Cardiac muscle cell (in vitro differentiated cells and primary cell): ENCODE measurements at regions not wholly inside any gene's neighbourhood (a gene's known extent, or its start where the extent isn't known, plus 50 kb on each side); places are given as distances from the start of the nearest gene placed in this dataset.

ENCODE experiments used
- DNase-seq, 2 donors: peaks; one replicate each; pipeline versions ENCODE4 v3.0.0 to v3.0.0-alpha.2; 2010 to 2017; ENCODE audit warnings: low read depth in 1 of 2, low spot score in 1 of 2
- H3K27ac ChIP-seq: fragments of 200-600 bp; sonication (generic); 2 replicates; pipeline ENCODE4 v1.5.1; 2016
- H3K27me3 ChIP-seq: fragments of 200-600 bp; sonication (generic); 2 replicates; pipeline ENCODE4 v1.6.0; 2016; ENCODE audit warnings: control low read depth
- H3K36me3 ChIP-seq: fragments of 200-600 bp; sonication (generic); 2 replicates; pipeline ENCODE4 v1.5.1; 2016; ENCODE audit warnings: control low read depth
- H3K4me1 ChIP-seq: fragments of 200-600 bp; sonication (generic); 2 replicates; pipeline ENCODE4 v1.8.1; 2017; ENCODE audit warnings: low read depth, mild to moderate bottlenecking, mixed run types
- H3K4me3 ChIP-seq: fragments of 200-600 bp; sonication (generic); 2 replicates; pipeline ENCODE4 v1.5.1; 2016; ENCODE audit warnings: mild to moderate bottlenecking
- H3K9me3 ChIP-seq: fragments of 200-600 bp; sonication (generic); 2 replicates; pipeline ENCODE4 v1.5.1; 2017; ENCODE audit warnings: low read depth, mild to moderate bottlenecking, control low read depth
- TF ChIP-seq, protein P1 (sequence below): IDR thresholded peaks from 2 replicates; pipeline ENCODE4 v1.5.1; 2012; ENCODE audit warnings: low read depth, mild to moderate bottlenecking, low read length

GRCh38 chr11:10938231-10938630 is 80.4 kb upstream of the ZBED5 start:
- no peaks in the 10 kb centered on the region for H3K27me3 ChIP-seq
- no peaks in the 10 kb centered on the region for H3K4me1 ChIP-seq
- TF ChIP-seq, protein P1, sequence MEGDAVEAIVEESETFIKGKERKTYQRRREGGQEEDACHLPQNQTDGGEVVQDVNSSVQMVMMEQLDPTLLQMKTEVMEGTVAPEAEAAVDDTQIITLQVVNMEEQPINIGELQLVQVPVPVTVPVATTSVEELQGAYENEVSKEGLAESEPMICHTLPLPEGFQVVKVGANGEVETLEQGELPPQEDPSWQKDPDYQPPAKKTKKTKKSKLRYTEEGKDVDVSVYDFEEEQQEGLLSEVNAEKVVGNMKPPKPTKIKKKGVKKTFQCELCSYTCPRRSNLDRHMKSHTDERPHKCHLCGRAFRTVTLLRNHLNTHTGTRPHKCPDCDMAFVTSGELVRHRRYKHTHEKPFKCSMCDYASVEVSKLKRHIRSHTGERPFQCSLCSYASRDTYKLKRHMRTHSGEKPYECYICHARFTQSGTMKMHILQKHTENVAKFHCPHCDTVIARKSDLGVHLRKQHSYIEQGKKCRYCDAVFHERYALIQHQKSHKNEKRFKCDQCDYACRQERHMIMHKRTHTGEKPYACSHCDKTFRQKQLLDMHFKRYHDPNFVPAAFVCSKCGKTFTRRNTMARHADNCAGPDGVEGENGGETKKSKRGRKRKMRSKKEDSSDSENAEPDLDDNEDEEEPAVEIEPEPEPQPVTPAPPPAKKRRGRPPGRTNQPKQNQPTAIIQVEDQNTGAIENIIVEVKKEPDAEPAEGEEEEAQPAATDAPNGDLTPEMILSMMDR, result no peak
- H3K9me3 ChIP-seq, result no peaks in the 10 kb centered on the region
- no peak overlapping the region for H3K4me3 ChIP-seq
- H3K27ac ChIP-seq, result no peak overlapping the region
- no peak for DNase-seq
- no peaks in the 10 kb centered on the region for H3K36me3 ChIP-seq

DNA sequence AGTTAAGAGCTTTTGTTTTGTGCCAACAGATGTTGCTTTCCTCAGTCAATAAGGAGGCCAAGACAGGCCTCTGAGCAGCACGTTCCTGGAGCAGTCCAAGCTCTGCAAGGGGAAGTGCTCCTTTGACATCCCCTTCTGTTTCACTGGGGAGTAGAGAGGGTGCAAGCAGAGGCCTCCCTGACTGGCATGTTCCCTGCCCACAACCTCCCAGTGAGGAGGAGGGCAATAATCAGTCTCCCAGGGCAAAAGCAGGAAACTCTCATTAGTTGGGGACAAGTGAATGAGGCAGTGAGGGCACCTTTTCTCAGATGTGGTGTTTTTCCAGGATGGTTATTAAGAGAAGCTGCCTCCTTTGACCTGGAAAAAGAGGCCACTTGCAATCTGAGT is 79.5 kb upstream of the ZBED5 start:
- no peak for DNase-seq
- no peak overlapping the region for H3K27ac ChIP-seq
- H3K27me3 ChIP-seq, result no peaks in the 10 kb centered on the region
- H3K4me3 ChIP-seq, result no peak overlapping the region
- no peaks in the 10 kb centered on the region for H3K9me3 ChIP-seq
- no peaks in the 10 kb centered on the region for H3K36me3 ChIP-seq
- no peaks in the 10 kb centered on the region for H3K4me1 ChIP-seq
- TF ChIP-seq, protein P1, result no peak

DNA sequence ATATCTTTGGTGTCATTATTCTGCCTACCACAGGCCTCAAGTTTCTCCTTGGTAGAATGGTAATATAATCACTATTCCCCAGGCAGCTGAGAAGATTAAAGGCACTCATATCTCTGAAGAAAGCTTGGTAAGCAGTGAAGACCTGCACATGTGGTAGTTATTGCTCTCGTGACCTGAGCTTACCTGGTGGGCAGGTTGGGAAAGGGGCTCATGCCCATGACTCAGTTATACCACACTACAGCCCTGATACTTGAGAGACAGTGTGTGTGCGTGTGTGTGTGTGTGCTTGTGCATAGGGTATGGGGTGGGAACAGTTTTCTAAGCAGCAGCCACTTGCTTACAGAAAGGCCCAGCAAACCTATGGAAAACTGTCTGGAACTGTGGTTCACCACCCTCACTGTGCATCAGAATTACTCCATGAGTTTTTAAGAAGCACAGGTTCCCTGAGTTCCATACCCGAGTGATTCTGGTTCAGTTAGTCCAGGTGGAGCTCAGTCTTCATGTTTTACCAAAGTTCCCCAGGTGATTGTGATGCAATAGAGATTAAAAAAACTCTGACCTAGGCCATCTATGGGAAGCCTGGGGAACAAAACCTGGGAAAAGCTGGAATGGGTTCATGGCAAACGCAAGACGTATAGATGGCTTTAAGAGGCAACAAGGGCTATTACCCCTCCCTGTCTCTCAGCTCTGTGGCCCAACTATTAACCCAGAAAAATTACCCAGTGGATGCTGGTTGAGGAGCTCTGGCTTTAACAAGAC is 79.0 kb upstream of the ZBED5 start:
- Histone ChIP-seq H3K27ac (no peak overlapping the region), H3K27me3 (no peaks in the 10 kb centered on the region), H3K4me1 (no peaks in the 10 kb centered on the region), H3K4me3 (no peak overlapping the region), H3K36me3 (no peaks in the 10 kb centered on the region), H3K9me3 (no peaks in the 10 kb centered on the region)
- TF ChIP-seq, protein P1, result no peak
- no peak for DNase-seq

GRCh38 chr11:10935015-10935559 is 77.2 kb upstream of the ZBED5 start:
- H3K27me3 ChIP-seq, result no peaks in the 10 kb centered on the region
- H3K4me1 ChIP-seq, result no peaks in the 10 kb centered on the region
- H3K4me3 ChIP-seq, result no peak overlapping the region
- no peak for DNase-seq
- no peak overlapping the region for H3K27ac ChIP-seq
- H3K36me3 ChIP-seq, result no peaks in the 10 kb centered on the region
- TF ChIP-seq, protein P1, result no peak
- no peaks in the 10 kb centered on the region for H3K9me3 ChIP-seq

- H3K27me3 ChIP-seq, result no peaks in the 10 kb centered on the region
- no peaks in the 10 kb centered on the region for H3K9me3 ChIP-seq
- H3K4me3 ChIP-seq, result peak overlapping the region; percentile 42
- no peaks in the 10 kb centered on the region for H3K4me1 ChIP-seq
- peak in 1 of 2 donors; percentile 29 for DNase-seq
- no peak overlapping the region for H3K27ac ChIP-seq
- H3K36me3 ChIP-seq, result no peaks in the 10 kb centered on the region
- TF ChIP-seq, protein P1, result no peak
These were observed 76.5 kb upstream of the ZBED5 start for GRCh38 chr11:10934293-10934860.
